ENCODE measurements at regions not wholly inside any gene's neighbourhood (a gene's known extent, or its start where the extent isn't known, plus 50 kb on each side); places are given as distances from the start of the nearest gene placed in this dataset.
"Not testable (repeated sequence)": the region's sequence is repeated elsewhere in the genome, so short reads cannot be mapped to it uniquely, and the experiment has no call there.

DNA sequence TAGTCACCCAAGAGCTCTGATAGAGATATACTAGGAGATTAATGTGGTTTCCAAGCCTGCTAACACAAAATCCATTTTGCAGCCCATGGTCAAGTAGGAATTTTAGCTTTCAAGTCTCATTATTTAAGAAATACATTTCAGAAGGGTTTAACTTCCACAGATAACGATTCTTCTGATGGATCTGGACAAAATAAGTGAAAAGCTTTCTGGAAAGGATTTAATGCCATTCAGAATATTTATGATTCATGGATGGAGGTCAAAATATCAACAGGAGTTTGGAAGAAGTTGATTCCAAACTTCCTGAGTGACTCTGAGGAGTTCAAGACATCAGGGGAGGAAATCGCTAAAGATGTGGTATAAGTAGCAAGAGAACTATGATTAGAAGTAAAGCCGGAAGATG is 214.6 kb downstream of the ATXN7L3B start:
- Histone ChIP-seq H3K4me1 (ENCODE audit: control insufficient read depth in 1 of 2, insufficient read depth in 2 of 2, low read length in 2 of 2) (no peaks in the 10 kb centered on the region), H3K27me3 (ENCODE audit: control insufficient read depth in 1 of 2, insufficient read depth in 2 of 2, low read length in 1 of 2) (no peaks in the 10 kb centered on the region), H3K27ac (ENCODE audit: low read depth in 1 of 2, low read length in 2 of 2) (no peak overlapping the region), H3K36me3 (ENCODE audit: control insufficient read depth in 1 of 2, insufficient read depth in 2 of 2, low read length in 1 of 2) (no peaks in the 10 kb centered on the region), H3K9me3 (ENCODE audit: control insufficient read depth, low read length) (no peaks in the 10 kb centered on the region), H3K4me3 (ENCODE audit: low read length in 2 of 2) (no peak overlapping the region)
- DNase-seq (no peak), ATAC-seq (ENCODE audit: low FRiP score) (no peak)
- WGBS, 2 donors, result 86 to 89% methylated on average over 3 of the region's 3 CpGs
- intact Hi-C loops (cut with DNase I), result no loop called here

DNA sequence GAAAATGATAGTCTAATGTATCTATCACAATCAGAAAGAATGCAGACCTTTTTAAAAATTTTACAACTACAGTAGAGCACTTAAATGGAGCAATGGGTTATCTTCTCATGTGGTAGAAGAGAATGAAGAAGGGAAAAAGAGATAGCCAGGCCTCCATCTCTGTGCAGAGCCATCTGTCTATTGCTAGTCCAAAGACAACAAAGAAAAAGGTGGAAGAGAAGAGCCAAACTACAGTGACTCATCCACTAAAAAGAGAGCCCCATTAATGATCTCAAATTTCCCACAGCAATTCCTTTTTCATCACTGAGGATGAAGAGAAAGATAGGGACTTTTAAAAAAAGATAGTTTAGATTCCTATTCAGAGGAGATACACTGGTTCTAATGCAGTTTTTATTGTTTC is 232.9 kb downstream of the ATXN7L3B start:
- Histone ChIP-seq H3K9me3 (ENCODE audit: control insufficient read depth, low read length) (no peaks in the 10 kb centered on the region), H3K27ac (ENCODE audit: low read depth in 1 of 2, low read length in 2 of 2) (no peak overlapping the region), H3K36me3 (ENCODE audit: control insufficient read depth in 1 of 2, insufficient read depth in 2 of 2, low read length in 1 of 2) (no peaks in the 10 kb centered on the region), H3K27me3 (ENCODE audit: control insufficient read depth in 1 of 2, insufficient read depth in 2 of 2, low read length in 1 of 2) (no peaks in the 10 kb centered on the region), H3K4me3 (ENCODE audit: low read length in 2 of 2) (no peak overlapping the region), H3K4me1 (ENCODE audit: control insufficient read depth in 1 of 2, insufficient read depth in 2 of 2, low read length in 2 of 2) (no peaks in the 10 kb centered on the region)
- DNase-seq (no peak), ATAC-seq (ENCODE audit: low FRiP score) (no peak)
- intact Hi-C loops (cut with DNase I), result no loop called here

DNA sequence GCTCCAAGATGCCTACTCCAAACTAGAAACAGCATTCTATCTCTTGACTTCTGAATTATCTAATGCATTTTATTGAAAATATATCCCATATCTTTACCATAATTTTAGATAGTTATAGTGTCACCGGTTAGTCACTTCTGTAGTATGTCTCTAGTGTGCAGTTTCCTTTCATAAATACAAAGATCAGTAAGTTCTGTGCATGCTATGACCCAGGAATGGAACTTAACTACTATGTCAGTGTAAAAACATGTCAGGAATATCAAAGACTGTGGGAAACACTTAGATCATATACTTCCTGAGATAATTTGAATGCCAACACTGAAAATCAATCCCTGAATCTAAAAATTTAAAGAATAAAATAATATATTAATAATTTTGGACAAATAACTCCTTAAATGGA is 237.6 kb downstream of the ATXN7L3B start:
- no peak overlapping the region for H3K4me3 ChIP-seq (ENCODE audit: low read length in 2 of 2)
- DNase-seq, result no peak
- H3K27me3 ChIP-seq (ENCODE audit: control insufficient read depth in 1 of 2, insufficient read depth in 2 of 2, low read length in 1 of 2), result no peaks in the 10 kb centered on the region
- no peaks in the 10 kb centered on the region for H3K36me3 ChIP-seq (ENCODE audit: control insufficient read depth in 1 of 2, insufficient read depth in 2 of 2, low read length in 1 of 2)
- ATAC-seq (ENCODE audit: low FRiP score), result no peak
- H3K4me1 ChIP-seq (ENCODE audit: control insufficient read depth in 1 of 2, insufficient read depth in 2 of 2, low read length in 2 of 2), result no peaks in the 10 kb centered on the region
- no peak overlapping the region for H3K27ac ChIP-seq (ENCODE audit: low read depth in 1 of 2, low read length in 2 of 2)
- intact Hi-C loops (cut with DNase I), result no loop called here
- no peaks in the 10 kb centered on the region for H3K9me3 ChIP-seq (ENCODE audit: control insufficient read depth, low read length)
- WGBS, 2 donors, result 33 to 46% methylated on average over 1 of the region's 1 CpG

DNA sequence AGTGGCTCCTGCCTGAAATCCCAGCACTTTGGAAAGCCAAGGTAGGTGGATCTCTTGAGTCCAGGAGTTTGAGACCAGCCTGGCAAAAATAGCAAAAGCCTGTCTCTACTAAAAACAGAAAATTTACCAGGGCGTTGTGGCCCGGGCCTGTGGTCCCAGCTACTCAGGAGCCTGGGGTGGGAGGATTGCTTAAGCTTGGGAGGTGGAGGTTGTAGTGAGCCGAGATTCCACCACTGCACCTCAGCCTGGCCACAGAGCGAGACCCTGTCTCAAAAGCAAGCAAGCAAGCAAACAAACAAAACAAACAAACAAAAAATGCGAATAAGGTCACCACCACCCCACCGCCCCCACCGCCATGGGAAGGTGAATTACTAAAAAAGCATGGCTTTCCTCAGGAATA is 238.7 kb downstream of the ATXN7L3B start:
- Histone ChIP-seq H3K9me3 (ENCODE audit: control insufficient read depth, low read length) (no peaks in the 10 kb centered on the region), H3K4me1 (ENCODE audit: control insufficient read depth in 1 of 2, insufficient read depth in 2 of 2, low read length in 2 of 2) (no peaks in the 10 kb centered on the region), H3K27ac (ENCODE audit: low read depth in 1 of 2, low read length in 2 of 2) (no peak overlapping the region), H3K36me3 (ENCODE audit: control insufficient read depth in 1 of 2, insufficient read depth in 2 of 2, low read length in 1 of 2) (no peaks in the 10 kb centered on the region), H3K4me3 (ENCODE audit: low read length in 2 of 2) (no peak overlapping the region), H3K27me3 (ENCODE audit: control insufficient read depth in 1 of 2, insufficient read depth in 2 of 2, low read length in 1 of 2) (no peaks in the 10 kb centered on the region)
- DNase-seq (peak; percentile 30 to 32), ATAC-seq (ENCODE audit: low FRiP score) (no peak)
- 86 to 88% methylated on average over 7 of the region's 7 CpGs for WGBS, 2 donors
- intact Hi-C loops (cut with DNase I), result no loop called here

DNA sequence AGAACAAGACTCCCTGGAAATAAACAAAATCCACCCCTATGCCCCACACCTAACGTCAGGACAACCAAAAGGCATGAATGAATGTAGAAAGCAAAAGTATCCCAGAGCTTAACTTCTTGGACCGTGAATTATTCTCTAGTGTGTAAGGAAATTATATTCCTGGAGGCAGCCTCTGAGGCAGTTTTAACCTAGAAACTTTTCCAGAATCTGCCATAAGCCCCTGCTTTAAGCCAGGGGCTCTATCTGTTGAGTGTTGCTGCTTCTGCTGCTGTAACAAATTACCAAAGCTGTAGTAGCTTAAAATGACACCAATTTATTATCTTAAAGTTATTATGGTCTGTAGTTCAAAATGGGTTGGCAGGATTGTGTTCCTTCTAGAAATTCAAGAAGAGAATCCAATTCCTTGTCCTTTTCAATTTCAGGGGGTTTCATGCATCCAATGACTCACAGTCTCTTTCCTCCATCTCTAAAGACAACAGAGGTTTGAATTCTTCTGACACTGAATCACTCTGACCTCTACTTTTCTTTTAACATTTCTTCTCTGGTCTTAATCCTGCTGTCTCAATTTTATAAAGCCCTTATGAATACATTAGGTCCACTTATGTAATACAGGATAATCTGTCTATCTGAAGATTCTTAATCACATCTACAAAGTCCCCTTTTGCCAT is 242.7 kb downstream of the ATXN7L3B start:
- Histone ChIP-seq H3K4me3 (ENCODE audit: low read length in 2 of 2) (no peak overlapping the region), H3K27me3 (ENCODE audit: control insufficient read depth in 1 of 2, insufficient read depth in 2 of 2, low read length in 1 of 2) (no peaks in the 10 kb centered on the region), H3K4me1 (ENCODE audit: control insufficient read depth in 1 of 2, insufficient read depth in 2 of 2, low read length in 2 of 2) (no peaks in the 10 kb centered on the region), H3K36me3 (ENCODE audit: control insufficient read depth in 1 of 2, insufficient read depth in 2 of 2, low read length in 1 of 2) (no peaks in the 10 kb centered on the region), H3K9me3 (ENCODE audit: control insufficient read depth, low read length) (no peaks in the 10 kb centered on the region), H3K27ac (ENCODE audit: low read depth in 1 of 2, low read length in 2 of 2) (no peak overlapping the region)
- intact Hi-C loops (cut with DNase I), result no loop called here
- ATAC-seq (ENCODE audit: low FRiP score) (no peak), DNase-seq (no peak)
- WGBS, 2 donors, result 61 to 68% methylated on average over 2 of the region's 2 CpGs

DNA sequence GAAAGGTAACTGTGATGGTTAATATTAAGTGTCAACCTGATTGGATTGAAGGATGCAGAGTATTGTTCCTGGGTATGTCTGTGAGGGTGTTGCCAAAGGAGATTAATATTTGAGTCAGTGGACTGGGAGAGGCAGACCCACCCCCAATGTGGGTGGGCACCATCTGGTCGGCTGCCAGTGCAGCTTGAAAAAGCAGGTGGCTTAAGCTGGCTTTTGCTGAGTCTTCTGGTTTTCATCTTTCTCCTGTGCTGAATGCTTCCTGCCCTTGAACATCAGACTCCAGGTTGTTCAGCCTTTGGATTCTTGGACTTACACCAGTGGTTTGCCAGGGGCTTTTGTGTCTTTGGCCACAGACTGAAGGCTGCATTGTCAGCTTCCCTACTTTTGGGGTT is 243.2 kb downstream of the ATXN7L3B start:
- intact Hi-C loops (cut with DNase I); H3K27me3 ChIP-seq (ENCODE audit: control insufficient read depth in 1 of 2, insufficient read depth in 2 of 2, low read length in 1 of 2); DNase-seq; H3K27ac ChIP-seq (ENCODE audit: low read depth in 1 of 2, low read length in 2 of 2); H3K36me3 ChIP-seq (ENCODE audit: control insufficient read depth in 1 of 2, insufficient read depth in 2 of 2, low read length in 1 of 2); H3K9me3 ChIP-seq (ENCODE audit: control insufficient read depth, low read length); ATAC-seq (ENCODE audit: low FRiP score); H3K4me1 ChIP-seq (ENCODE audit: control insufficient read depth in 1 of 2, insufficient read depth in 2 of 2, low read length in 2 of 2); H3K4me3 ChIP-seq (ENCODE audit: low read length in 2 of 2): not testable (repeated sequence)
- 12 to 13% methylated on average over 1 of the region's 1 CpG for WGBS, 2 donors

DNA sequence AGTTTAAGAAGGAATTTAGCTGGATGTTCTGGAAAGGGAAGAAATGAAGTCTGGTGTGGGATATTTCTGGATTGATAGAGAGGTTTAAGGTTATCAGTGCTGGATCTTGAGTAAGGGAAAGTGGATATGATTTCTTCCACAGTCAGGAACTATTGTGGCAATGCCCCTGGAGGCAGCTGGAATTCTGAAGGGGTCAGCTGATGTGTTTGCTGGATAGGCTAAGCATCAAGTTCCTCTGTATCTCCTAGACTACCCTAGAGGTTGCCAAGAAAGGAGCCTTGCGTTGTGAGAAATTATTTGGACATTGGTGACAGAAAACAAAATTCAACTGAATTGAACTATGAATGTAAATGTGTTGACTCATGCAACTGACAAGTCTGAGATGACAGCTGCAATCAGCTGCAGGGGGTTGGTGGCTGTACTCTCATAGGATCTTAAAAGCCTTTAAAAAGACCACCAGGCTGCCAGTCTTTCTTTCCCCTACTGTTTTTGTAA is 244.4 kb downstream of the ATXN7L3B start:
- intact Hi-C loops (cut with DNase I), result no loop called here
- Histone ChIP-seq H3K9me3 (ENCODE audit: control insufficient read depth, low read length) (no peaks in the 10 kb centered on the region), H3K36me3 (ENCODE audit: control insufficient read depth in 1 of 2, insufficient read depth in 2 of 2, low read length in 1 of 2) (no peaks in the 10 kb centered on the region), H3K27me3 (ENCODE audit: control insufficient read depth in 1 of 2, insufficient read depth in 2 of 2, low read length in 1 of 2) (no peaks in the 10 kb centered on the region), H3K4me3 (ENCODE audit: low read length in 2 of 2) (no peak overlapping the region), H3K4me1 (ENCODE audit: control insufficient read depth in 1 of 2, insufficient read depth in 2 of 2, low read length in 2 of 2) (no peaks in the 10 kb centered on the region), H3K27ac (ENCODE audit: low read depth in 1 of 2, low read length in 2 of 2) (no peak overlapping the region)
- ATAC-seq (ENCODE audit: low FRiP score) (no peak), DNase-seq (no peak)
- WGBS, 2 donors, result 59 to 67% methylated on average over 1 of the region's 1 CpG

DNA sequence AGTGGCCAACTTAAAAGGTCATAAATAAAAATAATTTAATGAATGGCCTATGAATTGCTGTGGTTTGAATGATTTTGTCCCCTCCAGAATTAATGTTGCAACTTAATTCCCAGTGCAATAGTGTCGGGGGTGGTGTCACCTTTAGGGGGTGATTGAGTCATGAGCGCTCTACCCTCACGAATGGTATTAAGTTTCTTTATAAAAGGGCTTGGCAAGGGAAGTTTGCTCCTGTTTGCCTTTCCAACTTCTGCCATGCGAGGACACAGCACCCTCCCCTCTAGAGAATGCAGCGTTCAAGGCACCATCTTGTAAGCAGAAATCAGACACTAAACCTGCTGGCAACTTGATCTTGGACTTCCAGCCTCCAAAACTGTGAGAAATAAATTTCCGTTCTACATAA is 253.3 kb downstream of the ATXN7L3B start:
- ATAC-seq (ENCODE audit: low FRiP score), result no peak
- Histone ChIP-seq H3K27me3 (ENCODE audit: control insufficient read depth in 1 of 2, insufficient read depth in 2 of 2, low read length in 1 of 2) (no peaks in the 10 kb centered on the region), H3K4me3 (ENCODE audit: low read length in 2 of 2) (no peak overlapping the region), H3K4me1 (ENCODE audit: control insufficient read depth in 1 of 2, insufficient read depth in 2 of 2, low read length in 2 of 2) (no peaks in the 10 kb centered on the region), H3K27ac (ENCODE audit: low read depth in 1 of 2, low read length in 2 of 2) (no peak overlapping the region), H3K36me3 (ENCODE audit: control insufficient read depth in 1 of 2, insufficient read depth in 2 of 2, low read length in 1 of 2) (no peaks in the 10 kb centered on the region), H3K9me3 (ENCODE audit: control insufficient read depth, low read length) (no peaks in the 10 kb centered on the region)
- intact Hi-C loops (cut with DNase I), result no loop called here
- no peak for DNase-seq
- 72 to 76% methylated on average over 6 of the region's 6 CpGs for WGBS, 2 donors

DNA sequence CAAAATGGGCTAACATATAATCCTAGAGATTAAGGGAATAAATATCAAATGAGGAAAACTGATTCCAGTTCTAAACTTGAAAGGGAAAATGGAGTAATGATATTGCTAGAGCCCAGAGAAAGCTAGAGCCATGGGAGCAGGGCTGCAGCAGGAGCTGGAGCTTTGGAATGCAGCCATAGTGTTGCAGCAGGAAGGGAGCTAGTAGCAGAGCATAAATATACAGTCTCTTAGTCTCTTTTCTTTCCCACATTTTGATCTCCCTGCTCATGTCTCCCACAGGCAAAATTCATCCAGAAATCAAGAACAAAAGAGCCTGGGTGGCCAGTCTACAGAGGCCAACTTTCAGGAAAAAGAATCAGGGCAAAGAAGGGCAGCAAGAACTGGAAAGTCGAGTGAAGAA is 253.7 kb downstream of the ATXN7L3B start:
- no peaks in the 10 kb centered on the region for H3K4me1 ChIP-seq (ENCODE audit: control insufficient read depth in 1 of 2, insufficient read depth in 2 of 2, low read length in 2 of 2)
- no peak overlapping the region for H3K4me3 ChIP-seq (ENCODE audit: low read length in 2 of 2)
- 29 to 36% methylated on average over 1 of the region's 1 CpG for WGBS, 2 donors
- no peaks in the 10 kb centered on the region for H3K36me3 ChIP-seq (ENCODE audit: control insufficient read depth in 1 of 2, insufficient read depth in 2 of 2, low read length in 1 of 2)
- intact Hi-C loops (cut with DNase I), result no loop called here
- H3K27me3 ChIP-seq (ENCODE audit: control insufficient read depth in 1 of 2, insufficient read depth in 2 of 2, low read length in 1 of 2), result no peaks in the 10 kb centered on the region
- H3K9me3 ChIP-seq (ENCODE audit: control insufficient read depth, low read length), result no peaks in the 10 kb centered on the region
- ATAC-seq (ENCODE audit: low FRiP score) (no peak), DNase-seq (no peak)
- H3K27ac ChIP-seq (ENCODE audit: low read depth in 1 of 2, low read length in 2 of 2), result no peak overlapping the region

Data from aorta (tissue), 5 donors.